ENCODE measurements at regions not wholly inside any gene's neighbourhood (a gene's known extent, or its start where the extent isn't known, plus 50 kb on each side); places are given as distances from the start of the nearest gene placed in this dataset.

DNA sequence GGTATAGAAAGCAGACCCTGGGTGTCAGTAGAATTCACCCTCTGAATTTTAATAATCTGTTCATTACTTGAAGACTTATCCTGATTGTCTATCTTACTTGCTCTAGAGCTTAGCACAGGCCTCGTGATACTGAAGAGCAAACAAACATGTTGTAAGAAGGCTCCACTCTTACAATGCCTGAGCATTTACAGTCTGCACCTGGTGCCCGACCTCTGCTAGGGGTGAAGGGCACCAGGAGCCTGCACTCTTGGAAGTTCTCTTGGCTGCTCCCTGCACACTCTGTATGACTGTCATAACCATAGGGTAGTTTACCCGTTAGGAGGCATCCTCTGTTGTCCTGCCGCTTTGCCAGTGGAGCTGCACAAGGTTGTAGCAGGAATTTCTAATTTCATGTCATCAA, 91.3 kb upstream of the NPY start:
- Histone ChIP-seq H3K9me3 (no peaks in the 10 kb centered on the region), H3K27me3 (replicated peaks; ENCODE audit: insufficient read depth) (no peaks in the 10 kb centered on the region), H3K4me3 (no peak overlapping the region), H3K4me1 (replicated peaks) (no peaks in the 10 kb centered on the region), H3K27ac (no peak overlapping the region), H3K36me3 (no peaks in the 10 kb centered on the region)
- TF ChIP-seq POLR2A (IDR thresholded peaks at IDR 0.05) (no peak), POLR2AphosphoS5 (IDR thresholded peaks at IDR 0.05) (no peak)
- TF ChIP-seq, protein P1, sequence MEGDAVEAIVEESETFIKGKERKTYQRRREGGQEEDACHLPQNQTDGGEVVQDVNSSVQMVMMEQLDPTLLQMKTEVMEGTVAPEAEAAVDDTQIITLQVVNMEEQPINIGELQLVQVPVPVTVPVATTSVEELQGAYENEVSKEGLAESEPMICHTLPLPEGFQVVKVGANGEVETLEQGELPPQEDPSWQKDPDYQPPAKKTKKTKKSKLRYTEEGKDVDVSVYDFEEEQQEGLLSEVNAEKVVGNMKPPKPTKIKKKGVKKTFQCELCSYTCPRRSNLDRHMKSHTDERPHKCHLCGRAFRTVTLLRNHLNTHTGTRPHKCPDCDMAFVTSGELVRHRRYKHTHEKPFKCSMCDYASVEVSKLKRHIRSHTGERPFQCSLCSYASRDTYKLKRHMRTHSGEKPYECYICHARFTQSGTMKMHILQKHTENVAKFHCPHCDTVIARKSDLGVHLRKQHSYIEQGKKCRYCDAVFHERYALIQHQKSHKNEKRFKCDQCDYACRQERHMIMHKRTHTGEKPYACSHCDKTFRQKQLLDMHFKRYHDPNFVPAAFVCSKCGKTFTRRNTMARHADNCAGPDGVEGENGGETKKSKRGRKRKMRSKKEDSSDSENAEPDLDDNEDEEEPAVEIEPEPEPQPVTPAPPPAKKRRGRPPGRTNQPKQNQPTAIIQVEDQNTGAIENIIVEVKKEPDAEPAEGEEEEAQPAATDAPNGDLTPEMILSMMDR (IDR thresholded peaks at IDR 0.05): no peak
- 67% methylated on average over 4 of the region's 4 CpGs for WGBS
- DNase-seq (ENCODE audit: low spot score): no peak
- intact Hi-C loops (cut with DNase I): no loop called here

DNA sequence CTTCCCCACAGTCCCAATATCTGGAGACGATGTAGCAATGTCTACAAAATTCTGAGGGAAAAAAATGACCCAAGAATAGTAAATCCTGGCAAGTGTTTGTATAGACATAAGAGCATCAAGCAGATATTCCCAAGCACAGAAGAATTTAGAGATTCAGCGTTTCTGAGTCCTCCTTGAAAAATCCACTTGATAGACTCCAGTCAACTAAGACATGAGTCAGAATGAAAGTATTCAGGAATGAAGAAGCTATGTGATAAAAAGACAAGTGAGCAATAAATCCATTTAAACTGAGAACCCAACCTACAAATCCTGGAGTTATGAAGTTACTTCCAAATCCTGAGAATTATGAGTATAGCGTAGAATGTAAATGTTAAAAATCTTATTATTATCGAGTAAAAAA, 86.1 kb upstream of the NPY start:
- no peak for DNase-seq (ENCODE audit: low spot score)
- Histone ChIP-seq H3K4me3 (no peak overlapping the region), H3K36me3 (no peaks in the 10 kb centered on the region), H3K27ac (no peak overlapping the region), H3K4me1 (replicated peaks) (no peaks in the 10 kb centered on the region), H3K27me3 (replicated peaks; ENCODE audit: insufficient read depth) (no peaks in the 10 kb centered on the region), H3K9me3 (no peaks in the 10 kb centered on the region)
- no peak for TF ChIP-seq POLR2AphosphoS5 (IDR thresholded peaks at IDR 0.05)
- TF ChIP-seq POLR2A (IDR thresholded peaks at IDR 0.05): no peak
- TF ChIP-seq, protein P1 (IDR thresholded peaks at IDR 0.05): no peak
- intact Hi-C loops (cut with DNase I): no loop called here
- WGBS: 89% methylated on average over 4 of the region's 4 CpGs

DNA sequence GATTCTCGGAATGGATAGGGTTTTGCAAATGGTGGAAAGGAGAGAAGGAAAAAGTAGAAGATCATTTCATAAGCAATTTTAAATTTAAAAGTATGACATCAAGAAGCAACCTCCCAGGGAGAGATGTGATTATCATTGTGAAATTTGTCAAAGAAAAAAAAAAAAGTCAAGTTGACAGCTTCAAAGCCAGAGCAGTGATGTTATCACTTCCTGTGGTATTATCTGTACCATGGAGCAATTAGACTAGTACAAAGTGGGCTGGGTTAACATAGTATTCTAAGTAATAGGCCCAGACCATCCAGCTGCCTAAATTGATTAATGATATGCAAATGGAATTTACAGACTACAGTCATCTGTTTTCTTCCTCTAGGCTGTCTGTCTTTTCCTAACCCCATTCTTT, 84.0 kb upstream of the NPY start:
- Histone ChIP-seq H3K27me3 (replicated peaks; ENCODE audit: insufficient read depth) (no peaks in the 10 kb centered on the region), H3K4me3 (no peak overlapping the region), H3K9me3 (no peaks in the 10 kb centered on the region), H3K4me1 (replicated peaks) (no peaks in the 10 kb centered on the region), H3K27ac (no peak overlapping the region), H3K36me3 (no peaks in the 10 kb centered on the region)
- intact Hi-C loops (cut with DNase I): no loop called here
- DNase-seq (ENCODE audit: low spot score): no peak
- TF ChIP-seq POLR2AphosphoS5 (IDR thresholded peaks at IDR 0.05) (no peak), POLR2A (IDR thresholded peaks at IDR 0.05) (no peak)
- TF ChIP-seq, protein P1 (IDR thresholded peaks at IDR 0.05): no peak
- 82% methylated on average over 1 of the region's 1 CpG for WGBS

DNA sequence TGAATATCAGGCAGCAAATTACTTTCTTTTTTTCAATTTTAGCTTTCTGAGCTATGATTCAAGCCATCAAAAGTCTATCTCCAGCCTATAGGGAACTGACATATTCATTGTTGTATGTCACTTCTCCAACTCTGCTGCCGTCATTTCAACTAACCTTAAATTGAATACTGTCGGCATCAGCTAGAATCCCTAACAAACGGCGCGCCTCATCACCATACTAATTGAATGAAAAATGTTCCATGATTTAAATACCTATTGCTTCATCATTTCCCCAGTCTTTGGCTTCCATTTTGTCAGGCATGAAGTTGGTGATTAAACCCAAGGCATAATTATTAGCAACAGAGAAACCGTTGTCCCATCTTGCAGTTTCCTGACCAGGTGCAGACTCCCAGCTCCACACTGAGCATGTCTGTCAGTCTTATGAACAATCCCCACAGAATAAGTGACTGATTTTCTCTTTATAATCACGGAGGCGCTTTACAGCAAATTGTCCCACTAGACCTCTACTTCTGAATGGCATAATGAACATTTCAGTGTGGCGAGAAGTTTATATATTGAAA, 83.5 kb upstream of the NPY start:
- WGBS: 88% methylated on average over 9 of the region's 9 CpGs
- intact Hi-C loops (cut with DNase I): no loop called here
- Histone ChIP-seq H3K9me3 (no peaks in the 10 kb centered on the region), H3K4me3 (no peak overlapping the region), H3K4me1 (replicated peaks) (no peaks in the 10 kb centered on the region), H3K27me3 (replicated peaks; ENCODE audit: insufficient read depth) (no peaks in the 10 kb centered on the region), H3K27ac (no peak overlapping the region), H3K36me3 (no peaks in the 10 kb centered on the region)
- no peak for TF ChIP-seq POLR2AphosphoS5 (IDR thresholded peaks at IDR 0.05)
- TF ChIP-seq POLR2A (IDR thresholded peaks at IDR 0.05): no peak
- TF ChIP-seq, protein P1 (IDR thresholded peaks at IDR 0.05): no peak
- no peak for DNase-seq (ENCODE audit: low spot score)

DNA sequence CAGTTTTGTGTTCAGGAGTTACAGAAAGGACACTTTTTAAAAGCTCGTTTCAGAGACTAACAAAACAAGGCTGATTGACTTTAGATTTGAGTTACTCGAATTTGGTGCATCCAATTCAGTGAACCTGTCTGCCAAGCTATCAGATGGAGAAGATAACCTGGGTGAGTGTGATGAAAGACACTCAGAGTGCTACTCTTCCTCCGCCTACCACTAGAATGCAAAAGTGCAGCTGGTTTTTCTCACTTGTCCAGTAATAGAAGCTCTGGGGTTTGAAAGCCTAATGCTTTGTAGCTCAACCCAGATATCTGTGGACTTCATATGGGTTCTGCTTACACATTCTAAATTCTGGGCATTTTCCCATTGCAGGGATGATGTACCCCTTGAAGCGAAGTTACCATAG, 82.8 kb upstream of the NPY start:
- Histone ChIP-seq H3K9me3 (no peaks in the 10 kb centered on the region), H3K27ac (no peak overlapping the region), H3K27me3 (replicated peaks; ENCODE audit: insufficient read depth) (no peaks in the 10 kb centered on the region), H3K4me1 (replicated peaks) (no peaks in the 10 kb centered on the region), H3K36me3 (no peaks in the 10 kb centered on the region), H3K4me3 (no peak overlapping the region)
- TF ChIP-seq POLR2AphosphoS5 (IDR thresholded peaks at IDR 0.05) (no peak), POLR2A (IDR thresholded peaks at IDR 0.05) (no peak)
- TF ChIP-seq, protein P1 (IDR thresholded peaks at IDR 0.05): no peak
- WGBS: 30% methylated on average over 4 of the region's 4 CpGs
- DNase-seq (ENCODE audit: low spot score): no peak
- intact Hi-C loops (cut with DNase I): no loop called here

Measured in prostate gland (tissue), 2 donors.